ENCODE measurements at regions not wholly inside any gene's neighbourhood (a gene's known extent, or its start where the extent isn't known, plus 50 kb on each side); places are given as distances from the start of the nearest gene placed in this dataset.
"Not testable (repeated sequence)": the region's sequence is repeated elsewhere in the genome, so short reads cannot be mapped to it uniquely, and the experiment has no call there.

- WGBS, result 100% methylated on average over 1 of the region's 2 CpGs
- H3K27me3 ChIP-seq (ENCODE audit: control insufficient read depth in 1 of 2, insufficient read depth in 1 of 2, low read length in 2 of 2), result no peaks in the 10 kb centered on the region
- no peak overlapping the region for H2BK5ac ChIP-seq (ENCODE audit: low read depth, low read length, poor library complexity, severe bottlenecking)
- no peak overlapping the region for H3K4me2 ChIP-seq (ENCODE audit: low read length, poor library complexity, severe bottlenecking)
- H3K18ac ChIP-seq (ENCODE audit: low read depth in 1 of 2, low read length in 2 of 2), result no peak overlapping the region
- no peak overlapping the region for H2BK120ac ChIP-seq (ENCODE audit: low read depth, low read length)
- no peak overlapping the region for H2BK12ac ChIP-seq (ENCODE audit: low read length in 2 of 2)
- H3K14ac ChIP-seq (ENCODE audit: low read length in 2 of 2), result no peak overlapping the region
- no peaks in the 10 kb centered on the region for H3K9me3 ChIP-seq (ENCODE audit: control insufficient read depth, low read length)
- no peak overlapping the region for H2AK5ac ChIP-seq (ENCODE audit: low read length, severe bottlenecking)
- DNase-seq, result no peak
- no peak overlapping the region for H3K27ac ChIP-seq (ENCODE audit: low read length, poor library complexity, severe bottlenecking)
- no peak overlapping the region for H3K4me3 ChIP-seq (ENCODE audit: insufficient read depth in 1 of 2, low read depth in 1 of 2, low read length in 2 of 2)
- no peak overlapping the region for H3K9ac ChIP-seq (ENCODE audit: low read length)
- no peak overlapping the region for H2BK15ac ChIP-seq (ENCODE audit: low read depth, poor library complexity, severe bottlenecking)
- no peaks in the 10 kb centered on the region for H3K4me1 ChIP-seq (ENCODE audit: control insufficient read depth, insufficient read depth, low read depth, low read length)
- H3K79me1 ChIP-seq (replicated peaks; ENCODE audit: low read length, poor library complexity, severe bottlenecking), result no peaks in the 10 kb centered on the region
- no peak overlapping the region for H4K91ac ChIP-seq (ENCODE audit: low read length)
- no peak overlapping the region for H4K8ac ChIP-seq (ENCODE audit: low read length)
- no peak overlapping the region for H3K4ac ChIP-seq (ENCODE audit: low read depth in 1 of 2, low read length in 2 of 2)
- no peak overlapping the region for H2AFZ ChIP-seq (ENCODE audit: low read depth, low read length)
- H3K23ac ChIP-seq (ENCODE audit: low read length in 2 of 2), result no peak overlapping the region
- no peaks in the 10 kb centered on the region for H3K36me3 ChIP-seq (ENCODE audit: control insufficient read depth in 1 of 2, insufficient read depth in 2 of 2, low read depth in 1 of 2, low read length in 2 of 2)
These were observed 1277.9 kb upstream of the TENM4 start for GRCh38 chr11:80718611-80719291.

- H3K4ac ChIP-seq (ENCODE audit: low read depth in 1 of 2, low read length in 2 of 2), result no peak overlapping the region
- H3K36me3 ChIP-seq (ENCODE audit: control insufficient read depth in 1 of 2, insufficient read depth in 2 of 2, low read depth in 1 of 2, low read length in 2 of 2), result no peaks in the 10 kb centered on the region
- H2BK5ac ChIP-seq (ENCODE audit: low read depth, low read length, poor library complexity, severe bottlenecking), result no peak overlapping the region
- no peak overlapping the region for H3K4me3 ChIP-seq (ENCODE audit: insufficient read depth in 1 of 2, low read depth in 1 of 2, low read length in 2 of 2)
- H4K8ac ChIP-seq (ENCODE audit: low read length), result no peak overlapping the region
- H3K9me3 ChIP-seq (ENCODE audit: control insufficient read depth, low read length), result peaks cover 4% of the 10 kb centered on the region
- H3K9ac ChIP-seq (ENCODE audit: low read length), result no peak overlapping the region
- no peaks in the 10 kb centered on the region for H3K79me1 ChIP-seq (replicated peaks; ENCODE audit: low read length, poor library complexity, severe bottlenecking)
- H3K14ac ChIP-seq (ENCODE audit: low read length in 2 of 2), result no peak overlapping the region
- H3K23ac ChIP-seq (ENCODE audit: low read length in 2 of 2), result no peak overlapping the region
- peak; percentile 30 for DNase-seq
- H2BK15ac ChIP-seq (ENCODE audit: low read depth, poor library complexity, severe bottlenecking), result no peak overlapping the region
- no peak overlapping the region for H2AFZ ChIP-seq (ENCODE audit: low read depth, low read length)
- no peak overlapping the region for H4K91ac ChIP-seq (ENCODE audit: low read length)
- no peak overlapping the region for H3K18ac ChIP-seq (ENCODE audit: low read depth in 1 of 2, low read length in 2 of 2)
- no peaks in the 10 kb centered on the region for H3K4me1 ChIP-seq (ENCODE audit: control insufficient read depth, insufficient read depth, low read depth, low read length)
- H3K4me2 ChIP-seq (ENCODE audit: low read length, poor library complexity, severe bottlenecking), result no peak overlapping the region
- H2BK12ac ChIP-seq (ENCODE audit: low read length in 2 of 2), result no peak overlapping the region
- H2BK120ac ChIP-seq (ENCODE audit: low read depth, low read length), result no peak overlapping the region
- no peaks in the 10 kb centered on the region for H3K27me3 ChIP-seq (ENCODE audit: control insufficient read depth in 1 of 2, insufficient read depth in 1 of 2, low read length in 2 of 2)
- no peak overlapping the region for H3K27ac ChIP-seq (ENCODE audit: low read length, poor library complexity, severe bottlenecking)
- 20% methylated on average over 1 of the region's 2 CpGs for WGBS
- no peak overlapping the region for H2AK5ac ChIP-seq (ENCODE audit: low read length, severe bottlenecking)
These were observed 1261.4 kb upstream of the TENM4 start for GRCh38 chr11:80702264-80702663.

- Histone ChIP-seq H2AK5ac (ENCODE audit: low read length, severe bottlenecking) (no peak overlapping the region), H3K79me1 (replicated peaks; ENCODE audit: low read length, poor library complexity, severe bottlenecking) (no peaks in the 10 kb centered on the region), H3K14ac (ENCODE audit: low read length in 2 of 2) (no peak overlapping the region), H3K9me3 (ENCODE audit: control insufficient read depth, low read length) (no peaks in the 10 kb centered on the region), H2BK120ac (ENCODE audit: low read depth, low read length) (no peak overlapping the region), H4K8ac (ENCODE audit: low read length) (no peak overlapping the region), H2BK12ac (ENCODE audit: low read length in 2 of 2) (no peak overlapping the region), H2BK5ac (ENCODE audit: low read depth, low read length, poor library complexity, severe bottlenecking) (no peak overlapping the region), H2AFZ (ENCODE audit: low read depth, low read length) (no peak overlapping the region), H2BK15ac (ENCODE audit: low read depth, poor library complexity, severe bottlenecking) (no peak overlapping the region), H3K27ac (ENCODE audit: low read length, poor library complexity, severe bottlenecking) (no peak overlapping the region), H3K9ac (ENCODE audit: low read length) (no peak overlapping the region), H3K36me3 (ENCODE audit: control insufficient read depth in 1 of 2, insufficient read depth in 2 of 2, low read depth in 1 of 2, low read length in 2 of 2) (no peaks in the 10 kb centered on the region), H3K4me1 (ENCODE audit: control insufficient read depth, insufficient read depth, low read depth, low read length) (no peaks in the 10 kb centered on the region), H3K4ac (ENCODE audit: low read depth in 1 of 2, low read length in 2 of 2) (no peak overlapping the region), H4K91ac (ENCODE audit: low read length) (no peak overlapping the region), H3K23ac (ENCODE audit: low read length in 2 of 2) (no peak overlapping the region), H3K27me3 (ENCODE audit: control insufficient read depth in 1 of 2, insufficient read depth in 1 of 2, low read length in 2 of 2) (no peaks in the 10 kb centered on the region), H3K4me3 (ENCODE audit: insufficient read depth in 1 of 2, low read depth in 1 of 2, low read length in 2 of 2) (no peak overlapping the region), H3K18ac (ENCODE audit: low read depth in 1 of 2, low read length in 2 of 2) (no peak overlapping the region), H3K4me2 (ENCODE audit: low read length, poor library complexity, severe bottlenecking) (no peak overlapping the region)
- WGBS, result 77% methylated on average over 4 of the region's 4 CpGs
- DNase-seq, result peak; percentile 34
These were observed 1259.6 kb upstream of the TENM4 start for GRCh38 chr11:80700386-80700785.

GRCh38 chr11:80699406-80700177 is 1258.8 kb upstream of the TENM4 start:
- not testable (repeated sequence) for H3K27ac ChIP-seq (ENCODE audit: low read length, poor library complexity, severe bottlenecking); H2BK120ac ChIP-seq (ENCODE audit: low read depth, low read length); H2AK5ac ChIP-seq (ENCODE audit: low read length, severe bottlenecking); H4K8ac ChIP-seq (ENCODE audit: low read length); H3K9ac ChIP-seq (ENCODE audit: low read length); H3K4me2 ChIP-seq (ENCODE audit: low read length, poor library complexity, severe bottlenecking); H3K9me3 ChIP-seq (ENCODE audit: control insufficient read depth, low read length); H3K79me1 ChIP-seq (replicated peaks; ENCODE audit: low read length, poor library complexity, severe bottlenecking); H3K4me3 ChIP-seq (ENCODE audit: insufficient read depth in 1 of 2, low read depth in 1 of 2, low read length in 2 of 2); H2BK5ac ChIP-seq (ENCODE audit: low read depth, low read length, poor library complexity, severe bottlenecking); H3K14ac ChIP-seq (ENCODE audit: low read length in 2 of 2); H2AFZ ChIP-seq (ENCODE audit: low read depth, low read length); H4K91ac ChIP-seq (ENCODE audit: low read length); H3K27me3 ChIP-seq (ENCODE audit: control insufficient read depth in 1 of 2, insufficient read depth in 1 of 2, low read length in 2 of 2); H3K4me1 ChIP-seq (ENCODE audit: control insufficient read depth, insufficient read depth, low read depth, low read length); H2BK15ac ChIP-seq (ENCODE audit: low read depth, poor library complexity, severe bottlenecking); H3K36me3 ChIP-seq (ENCODE audit: control insufficient read depth in 1 of 2, insufficient read depth in 2 of 2, low read depth in 1 of 2, low read length in 2 of 2); H3K23ac ChIP-seq (ENCODE audit: low read length in 2 of 2)
- H3K4ac ChIP-seq (ENCODE audit: low read depth in 1 of 2, low read length in 2 of 2), result peak overlapping the region in 1 of 2 experiments; percentile 58
- peak overlapping the region in 1 of 2 experiments; percentile 31 for H2BK12ac ChIP-seq (ENCODE audit: low read length in 2 of 2)
- peak overlapping the region in 1 of 2 experiments; percentile 4 for H3K18ac ChIP-seq (ENCODE audit: low read depth in 1 of 2, low read length in 2 of 2)
- WGBS, result 85% methylated on average over 16 of the region's 16 CpGs
- DNase-seq, result peak; percentile 20
